CMK (cell line): ENCODE measurements at regions not wholly inside any gene's neighbourhood (a gene's known extent, or its start where the extent isn't known, plus 50 kb on each side); places are given as distances from the start of the nearest gene placed in this dataset.
"Not testable (repeated sequence)": the region's sequence is repeated elsewhere in the genome, so short reads cannot be mapped to it uniquely, and the experiment has no call there.

Source experiments
- DNase-seq: peaks from one replicate; pipeline ENCODE4 v3.0.0-alpha.2; 2010; ENCODE audit warnings: low read depth

GRCh38 chr4:66555301-66555700, 885.0 kb upstream of the EPHA5 start:
- DNase-seq = no peak

GRCh38 chr4:66554826-66555225, 884.5 kb upstream of the EPHA5 start:
- DNase-seq = no peak

GRCh38 chr4:66545301-66545700, 875.0 kb upstream of the EPHA5 start:
- DNase-seq = not testable (repeated sequence)

- no peak for DNase-seq
Observed at GRCh38 chr4:66544281-66544680, 874.0 kb upstream of the EPHA5 start.

- no peak for DNase-seq
Observed at GRCh38 chr4:66539745-66540144, 869.5 kb upstream of the EPHA5 start.

- no peak for DNase-seq
Observed at GRCh38 chr4:66524781-66525180, 854.5 kb upstream of the EPHA5 start.

- DNase-seq = no peak
Observed at GRCh38 chr4:66522244-66522643, 852.0 kb upstream of the EPHA5 start.

- no peak for DNase-seq
Observed at GRCh38 chr4:66516940-66517339, 846.7 kb upstream of the EPHA5 start.

- DNase-seq = no peak
Observed at GRCh38 chr4:66506985-66507384, 836.7 kb upstream of the EPHA5 start.

- no peak for DNase-seq
Observed at GRCh38 chr4:66501997-66502396, 831.7 kb upstream of the EPHA5 start.

- no peak for DNase-seq
Observed at GRCh38 chr4:66490729-66491128, 820.4 kb upstream of the EPHA5 start.

- DNase-seq = no peak
Observed at GRCh38 chr4:66489783-66490452, 819.6 kb upstream of the EPHA5 start.

GRCh38 chr4:66489370-66489769, 819.1 kb upstream of the EPHA5 start:
- no peak for DNase-seq

GRCh38 chr4:66486068-66486467, 815.8 kb upstream of the EPHA5 start:
- no peak for DNase-seq

GRCh38 chr4:66482186-66482585, 811.9 kb upstream of the EPHA5 start:
- no peak for DNase-seq

- peak; percentile 11 for DNase-seq
Observed at GRCh38 chr4:66475596-66475995, 805.3 kb upstream of the EPHA5 start.

- DNase-seq = no peak
Observed at GRCh38 chr4:66465111-66465510, 794.8 kb upstream of the EPHA5 start.

- DNase-seq = not testable (repeated sequence)
Observed at GRCh38 chr4:66462890-66463289, 792.6 kb upstream of the EPHA5 start.

GRCh38 chr4:66451741-66452140, 781.5 kb upstream of the EPHA5 start:
- DNase-seq = no peak

GRCh38 chr4:66443008-66443407, 772.7 kb upstream of the EPHA5 start:
- no peak for DNase-seq

- no peak for DNase-seq
Observed at GRCh38 chr4:66439508-66439907, 769.2 kb upstream of the EPHA5 start.

GRCh38 chr4:66433706-66434105, 763.4 kb upstream of the EPHA5 start:
- no peak for DNase-seq

GRCh38 chr4:66430856-66431255, 760.6 kb upstream of the EPHA5 start:
- no peak for DNase-seq

GRCh38 chr4:66429276-66429675, 759.0 kb upstream of the EPHA5 start:
- DNase-seq = no peak

- DNase-seq = no peak
Observed at GRCh38 chr4:66416425-66416824, 746.1 kb upstream of the EPHA5 start.
